ENCODE measurements at regions not wholly inside any gene's neighbourhood (a gene's known extent, or its start where the extent isn't known, plus 50 kb on each side); places are given as distances from the start of the nearest gene placed in this dataset.

DNA sequence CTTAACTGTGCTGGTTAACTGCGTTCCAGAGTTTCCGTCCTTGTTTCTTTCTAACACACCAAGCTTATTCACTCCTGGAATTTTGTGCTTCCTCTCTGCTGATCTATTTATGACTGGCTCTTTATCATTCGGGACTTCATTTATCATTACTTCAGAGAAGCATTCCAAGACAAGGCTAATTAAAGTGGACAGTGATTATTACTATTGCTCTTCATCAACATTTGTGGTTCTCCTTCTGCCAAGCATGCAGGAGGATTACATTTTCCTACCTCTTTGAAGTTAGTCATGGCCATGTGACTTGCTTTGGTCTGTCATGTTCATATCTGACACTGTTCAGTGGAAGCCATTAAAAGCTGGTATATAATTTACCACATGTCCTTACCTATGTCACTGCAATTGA lies 172.4 kb upstream of the AGR3 start:
- no peak overlapping the region for H3K27ac ChIP-seq (ENCODE audit: low read length)
- no peaks in the 10 kb centered on the region for H3K4me1 ChIP-seq (ENCODE audit: low read length)
- no peaks in the 10 kb centered on the region for H3F3A ChIP-seq (ENCODE audit: insufficient read depth, low read length)
- H3K9me3 ChIP-seq (replicated peaks; ENCODE audit: insufficient read depth, low read length): no peaks in the 10 kb centered on the region
- TF ChIP-seq EZH2 (optimal IDR thresholded peaks at IDR 0.05; ENCODE audit: low read depth, low read length) (no peak), EZH2phosphoT487 (IDR thresholded peaks at IDR 0.05; ENCODE audit: low read length) (no peak)
- TF ChIP-seq, protein P1, sequence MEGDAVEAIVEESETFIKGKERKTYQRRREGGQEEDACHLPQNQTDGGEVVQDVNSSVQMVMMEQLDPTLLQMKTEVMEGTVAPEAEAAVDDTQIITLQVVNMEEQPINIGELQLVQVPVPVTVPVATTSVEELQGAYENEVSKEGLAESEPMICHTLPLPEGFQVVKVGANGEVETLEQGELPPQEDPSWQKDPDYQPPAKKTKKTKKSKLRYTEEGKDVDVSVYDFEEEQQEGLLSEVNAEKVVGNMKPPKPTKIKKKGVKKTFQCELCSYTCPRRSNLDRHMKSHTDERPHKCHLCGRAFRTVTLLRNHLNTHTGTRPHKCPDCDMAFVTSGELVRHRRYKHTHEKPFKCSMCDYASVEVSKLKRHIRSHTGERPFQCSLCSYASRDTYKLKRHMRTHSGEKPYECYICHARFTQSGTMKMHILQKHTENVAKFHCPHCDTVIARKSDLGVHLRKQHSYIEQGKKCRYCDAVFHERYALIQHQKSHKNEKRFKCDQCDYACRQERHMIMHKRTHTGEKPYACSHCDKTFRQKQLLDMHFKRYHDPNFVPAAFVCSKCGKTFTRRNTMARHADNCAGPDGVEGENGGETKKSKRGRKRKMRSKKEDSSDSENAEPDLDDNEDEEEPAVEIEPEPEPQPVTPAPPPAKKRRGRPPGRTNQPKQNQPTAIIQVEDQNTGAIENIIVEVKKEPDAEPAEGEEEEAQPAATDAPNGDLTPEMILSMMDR (IDR thresholded peaks at IDR 0.05; ENCODE audit: low read length): no peak
- no peaks in the 10 kb centered on the region for H3K9me2 ChIP-seq (replicated peaks; ENCODE audit: insufficient read depth, low read length)
- no peak overlapping the region for H2AFZ ChIP-seq (ENCODE audit: low read length)
- H3K9ac ChIP-seq (ENCODE audit: low read length): no peak overlapping the region
- no peaks in the 10 kb centered on the region for H4K20me1 ChIP-seq (ENCODE audit: insufficient read depth, low read length)
- no peak for DNase-seq
- no peak overlapping the region for H3K4me2 ChIP-seq (ENCODE audit: low read depth, low read length)
- no peak overlapping the region for H3K4me3 ChIP-seq (ENCODE audit: low read length)
- no peaks in the 10 kb centered on the region for H3K79me2 ChIP-seq (ENCODE audit: low read length)
- H3K27me3 ChIP-seq (replicated peaks; ENCODE audit: insufficient read depth, low read length): no peaks in the 10 kb centered on the region
- H3K36me3 ChIP-seq (replicated peaks; ENCODE audit: insufficient read depth, low read length): no peaks in the 10 kb centered on the region

DNA sequence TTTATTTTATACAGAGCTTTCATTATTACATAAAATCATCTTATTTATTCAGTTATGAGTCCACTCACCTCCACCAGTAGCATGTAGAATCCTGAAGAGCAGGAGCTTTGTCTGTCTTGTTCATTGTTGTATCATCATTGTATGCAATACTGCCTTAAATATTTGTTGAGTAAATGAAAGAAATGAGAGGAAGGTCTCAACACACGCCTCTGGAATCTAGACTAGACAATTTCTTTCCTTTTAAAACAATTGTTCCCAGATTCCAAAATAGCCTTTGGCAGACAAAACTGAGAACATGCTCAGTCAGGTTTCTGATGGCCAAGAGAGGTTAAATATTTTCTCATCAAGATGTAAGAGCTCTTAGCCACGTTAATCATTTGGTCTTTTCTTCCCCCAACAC lies 173.1 kb upstream of the AGR3 start:
- H3F3A ChIP-seq (ENCODE audit: insufficient read depth, low read length): no peaks in the 10 kb centered on the region
- no peaks in the 10 kb centered on the region for H3K9me3 ChIP-seq (replicated peaks; ENCODE audit: insufficient read depth, low read length)
- H3K27ac ChIP-seq (ENCODE audit: low read length): no peak overlapping the region
- no peak overlapping the region for H3K9ac ChIP-seq (ENCODE audit: low read length)
- H4K20me1 ChIP-seq (ENCODE audit: insufficient read depth, low read length): no peaks in the 10 kb centered on the region
- no peaks in the 10 kb centered on the region for H3K27me3 ChIP-seq (replicated peaks; ENCODE audit: insufficient read depth, low read length)
- DNase-seq: no peak
- no peak overlapping the region for H3K4me2 ChIP-seq (ENCODE audit: low read depth, low read length)
- no peaks in the 10 kb centered on the region for H3K79me2 ChIP-seq (ENCODE audit: low read length)
- no peak for TF ChIP-seq EZH2 (optimal IDR thresholded peaks at IDR 0.05; ENCODE audit: low read depth, low read length)
- no peak for TF ChIP-seq EZH2phosphoT487 (IDR thresholded peaks at IDR 0.05; ENCODE audit: low read length)
- TF ChIP-seq, protein P1 (IDR thresholded peaks at IDR 0.05; ENCODE audit: low read length): no peak
- no peak overlapping the region for H3K4me3 ChIP-seq (ENCODE audit: low read length)
- H2AFZ ChIP-seq (ENCODE audit: low read length): no peak overlapping the region
- no peaks in the 10 kb centered on the region for H3K9me2 ChIP-seq (replicated peaks; ENCODE audit: insufficient read depth, low read length)
- no peaks in the 10 kb centered on the region for H3K4me1 ChIP-seq (ENCODE audit: low read length)
- no peaks in the 10 kb centered on the region for H3K36me3 ChIP-seq (replicated peaks; ENCODE audit: insufficient read depth, low read length)

DNA sequence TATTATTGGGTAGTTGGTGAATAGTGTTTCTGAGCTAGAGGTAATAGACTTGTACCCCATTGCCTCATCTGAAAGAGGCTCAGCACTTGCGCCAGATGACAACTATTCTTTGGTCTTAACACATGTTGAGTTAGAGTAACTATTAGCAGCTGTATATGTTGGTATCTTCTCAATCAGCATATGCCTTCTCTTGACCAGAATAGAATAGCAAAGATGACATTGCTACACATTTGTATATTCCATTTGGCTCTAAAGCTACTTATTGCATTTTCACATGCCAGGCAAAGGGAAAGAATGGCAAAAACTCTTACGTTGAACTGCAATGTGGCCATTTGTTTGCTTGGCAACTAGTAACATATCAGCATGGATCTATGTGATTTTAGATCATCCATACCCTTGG lies 173.8 kb upstream of the AGR3 start:
- no peaks in the 10 kb centered on the region for H3K27me3 ChIP-seq (replicated peaks; ENCODE audit: insufficient read depth, low read length)
- no peaks in the 10 kb centered on the region for H3K4me1 ChIP-seq (ENCODE audit: low read length)
- no peaks in the 10 kb centered on the region for H3K9me2 ChIP-seq (replicated peaks; ENCODE audit: insufficient read depth, low read length)
- H3K27ac ChIP-seq (ENCODE audit: low read length): no peak overlapping the region
- no peak overlapping the region for H3K9ac ChIP-seq (ENCODE audit: low read length)
- H3K9me3 ChIP-seq (replicated peaks; ENCODE audit: insufficient read depth, low read length): no peaks in the 10 kb centered on the region
- H4K20me1 ChIP-seq (ENCODE audit: insufficient read depth, low read length): no peaks in the 10 kb centered on the region
- H3K79me2 ChIP-seq (ENCODE audit: low read length): no peaks in the 10 kb centered on the region
- no peak for DNase-seq
- H3K36me3 ChIP-seq (replicated peaks; ENCODE audit: insufficient read depth, low read length): no peaks in the 10 kb centered on the region
- TF ChIP-seq, protein P1 (IDR thresholded peaks at IDR 0.05; ENCODE audit: low read length): no peak
- no peak for TF ChIP-seq EZH2phosphoT487 (IDR thresholded peaks at IDR 0.05; ENCODE audit: low read length)
- TF ChIP-seq EZH2 (optimal IDR thresholded peaks at IDR 0.05; ENCODE audit: low read depth, low read length): no peak
- no peaks in the 10 kb centered on the region for H3F3A ChIP-seq (ENCODE audit: insufficient read depth, low read length)
- no peak overlapping the region for H3K4me2 ChIP-seq (ENCODE audit: low read depth, low read length)
- H2AFZ ChIP-seq (ENCODE audit: low read length): no peak overlapping the region
- H3K4me3 ChIP-seq (ENCODE audit: low read length): no peak overlapping the region

Measured in MM.1S (cell line).